ENCODE measurements at regions not wholly inside any gene's neighbourhood (a gene's known extent, or its start where the extent isn't known, plus 50 kb on each side); places are given as distances from the start of the nearest gene placed in this dataset.

GRCh38 chr6:133834472-133835170 lies 54.3 kb upstream of the TCF21 start:
- Histone ChIP-seq H3K4me3 (no peak overlapping the region), H3K27ac (no peak overlapping the region), H3K4me1 (replicated peaks in 1 of 2) (no peaks in the 10 kb centered on the region), H3K27me3 (no peaks in the 10 kb centered on the region), H3K9me3 (replicated peaks in 1 of 3) (no peaks in the 10 kb centered on the region), H3K36me3 (replicated peaks in 1 of 2) (no peaks in the 10 kb centered on the region)
- intact Hi-C loops (cut with DNase I): no loop called here
- 66 to 81% (median 71%) methylated on average over 2 of the region's 2 CpGs for WGBS, 4 donors
- TF ChIP-seq CTCF (IDR thresholded peaks at IDR 0.05) (no peak), POLR2A (IDR thresholded peaks at IDR 0.05) (no peak)
- DNase-seq: no peak

- WGBS, 4 donors: 79 to 90% (median 86%) methylated on average over 4 of the region's 4 CpGs
- intact Hi-C loops (cut with DNase I): no loop called here
Measured at GRCh38 chr6:133835901-133836300, 53.0 kb upstream of the TCF21 start.

GRCh38 chr6:133837801-133838349 lies 51.0 kb upstream of the TCF21 start:
- 8 to 35% (median 10%) methylated on average over 8 to 30 of the region's 30 CpGs for WGBS, 4 donors
- intact Hi-C loops (cut with DNase I): no loop called here
- DNase-seq: peak in 6 of 7 donors; percentile 27 to 66 (median 54)
- no peak overlapping the region for H3K27ac ChIP-seq
- peak overlapping the region in 1 of 4 donors; percentile 50 for H3K4me3 ChIP-seq
- no peaks in the 10 kb centered on the region for H3K9me3 ChIP-seq (replicated peaks in 1 of 3)
- TF ChIP-seq POLR2A (IDR thresholded peaks at IDR 0.05): no peak
- peak; percentile 34 to 68 (median 52) for TF ChIP-seq CTCF (IDR thresholded peaks at IDR 0.05)
- no peaks in the 10 kb centered on the region for H3K27me3 ChIP-seq
- no peaks in the 10 kb centered on the region for H3K36me3 ChIP-seq (replicated peaks in 1 of 2)
- no peaks in the 10 kb centered on the region for H3K4me1 ChIP-seq (replicated peaks in 1 of 2)

More at GRCh38 chr6:133835901-133836300, 53.0 kb upstream of the TCF21 start:
- H3K4me1 ChIP-seq (replicated peaks in 1 of 2): no peaks in the 10 kb centered on the region
- H3K27me3 ChIP-seq: no peaks in the 10 kb centered on the region
- DNase-seq: no peak
- no peaks in the 10 kb centered on the region for H3K36me3 ChIP-seq (replicated peaks in 1 of 2)
- H3K9me3 ChIP-seq (replicated peaks in 1 of 3): no peaks in the 10 kb centered on the region
- no peak overlapping the region for H3K4me3 ChIP-seq
- TF ChIP-seq CTCF (IDR thresholded peaks at IDR 0.05) (no peak), POLR2A (IDR thresholded peaks at IDR 0.05) (no peak)
- H3K27ac ChIP-seq: no peak overlapping the region

All from adrenal gland (tissue), 9 donors.